GM12872 (cell line): ENCODE measurements at regions not wholly inside any gene's neighbourhood (a gene's known extent, or its start where the extent isn't known, plus 50 kb on each side); places are given as distances from the start of the nearest gene placed in this dataset.

ENCODE experiments used
- TF ChIP-seq, protein P1 (sequence below): IDR thresholded peaks from 3 replicates; pipeline ENCODE4 v1.5.1; 2011; ENCODE audit warnings: low read depth, mild to moderate bottlenecking, low read length, moderate library complexity; ENCODE audit not compliant: insufficient read depth

DNA sequence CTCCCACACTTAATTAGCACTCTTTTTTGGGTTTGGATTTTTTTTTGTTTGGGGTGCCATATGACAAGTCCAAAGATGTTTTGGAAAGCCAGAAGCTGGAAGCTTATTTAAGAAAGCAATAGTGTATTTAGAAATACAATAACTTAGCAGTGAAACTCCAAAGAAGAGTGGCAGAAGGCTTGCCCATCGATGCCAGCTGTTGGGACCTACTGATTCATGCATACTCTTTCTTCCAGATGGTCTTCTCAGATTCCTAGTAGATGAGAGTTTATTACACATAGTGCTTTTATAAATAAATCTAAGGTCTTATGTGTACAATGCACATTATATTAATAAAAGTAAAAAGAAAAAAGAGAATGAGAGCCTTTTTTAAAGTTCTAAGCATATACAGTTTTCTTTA, 374.6 kb downstream of the OSTF1 start:
- TF ChIP-seq, protein P1, sequence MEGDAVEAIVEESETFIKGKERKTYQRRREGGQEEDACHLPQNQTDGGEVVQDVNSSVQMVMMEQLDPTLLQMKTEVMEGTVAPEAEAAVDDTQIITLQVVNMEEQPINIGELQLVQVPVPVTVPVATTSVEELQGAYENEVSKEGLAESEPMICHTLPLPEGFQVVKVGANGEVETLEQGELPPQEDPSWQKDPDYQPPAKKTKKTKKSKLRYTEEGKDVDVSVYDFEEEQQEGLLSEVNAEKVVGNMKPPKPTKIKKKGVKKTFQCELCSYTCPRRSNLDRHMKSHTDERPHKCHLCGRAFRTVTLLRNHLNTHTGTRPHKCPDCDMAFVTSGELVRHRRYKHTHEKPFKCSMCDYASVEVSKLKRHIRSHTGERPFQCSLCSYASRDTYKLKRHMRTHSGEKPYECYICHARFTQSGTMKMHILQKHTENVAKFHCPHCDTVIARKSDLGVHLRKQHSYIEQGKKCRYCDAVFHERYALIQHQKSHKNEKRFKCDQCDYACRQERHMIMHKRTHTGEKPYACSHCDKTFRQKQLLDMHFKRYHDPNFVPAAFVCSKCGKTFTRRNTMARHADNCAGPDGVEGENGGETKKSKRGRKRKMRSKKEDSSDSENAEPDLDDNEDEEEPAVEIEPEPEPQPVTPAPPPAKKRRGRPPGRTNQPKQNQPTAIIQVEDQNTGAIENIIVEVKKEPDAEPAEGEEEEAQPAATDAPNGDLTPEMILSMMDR = no peak

DNA sequence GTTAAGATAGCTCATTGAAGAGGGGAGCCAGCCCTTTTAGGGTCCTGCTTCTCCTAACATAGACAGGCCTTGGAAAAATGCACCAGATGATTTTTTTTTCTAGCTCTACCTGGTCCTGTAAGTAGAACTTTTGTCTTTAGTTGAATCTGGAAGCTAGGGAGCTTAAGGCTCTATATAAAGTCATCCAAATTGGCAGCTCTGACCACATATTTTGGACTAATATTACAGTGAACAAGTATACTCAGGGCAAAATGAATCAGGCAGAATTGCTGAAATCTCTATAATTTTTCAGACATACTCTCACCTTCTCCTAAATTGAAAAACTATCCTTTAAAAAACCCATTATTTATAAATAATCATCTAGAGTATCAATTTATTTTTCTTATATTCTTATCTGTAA, 375.6 kb downstream of the OSTF1 start:
- TF ChIP-seq, protein P1 = no peak

DNA sequence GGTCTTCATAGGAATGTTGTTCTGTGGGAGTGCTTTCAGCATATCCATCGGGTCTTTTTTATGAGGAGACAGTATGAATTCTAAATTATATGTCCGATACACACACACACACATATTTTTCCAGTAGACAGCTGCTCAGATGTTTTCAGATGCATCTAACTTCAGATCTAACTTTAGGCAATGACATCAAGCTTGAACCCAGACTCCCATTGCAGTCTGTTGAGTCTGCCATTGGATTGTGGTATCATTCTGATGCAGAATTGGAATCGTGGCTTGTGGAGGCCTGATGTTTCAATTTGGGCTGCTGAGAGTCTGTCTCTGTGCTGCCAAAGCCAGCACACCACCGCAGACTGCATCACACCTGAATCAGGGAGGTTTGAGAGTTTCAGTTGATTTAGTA, 376.4 kb downstream of the OSTF1 start:
- TF ChIP-seq, protein P1 = no peak

GRCh38 chr9:75467142-75467541, 378.8 kb downstream of the OSTF1 start:
- TF ChIP-seq, protein P1 = no peak

GRCh38 chr9:75471549-75472114, 383.3 kb downstream of the OSTF1 start:
- TF ChIP-seq, protein P1 = no peak

DNA sequence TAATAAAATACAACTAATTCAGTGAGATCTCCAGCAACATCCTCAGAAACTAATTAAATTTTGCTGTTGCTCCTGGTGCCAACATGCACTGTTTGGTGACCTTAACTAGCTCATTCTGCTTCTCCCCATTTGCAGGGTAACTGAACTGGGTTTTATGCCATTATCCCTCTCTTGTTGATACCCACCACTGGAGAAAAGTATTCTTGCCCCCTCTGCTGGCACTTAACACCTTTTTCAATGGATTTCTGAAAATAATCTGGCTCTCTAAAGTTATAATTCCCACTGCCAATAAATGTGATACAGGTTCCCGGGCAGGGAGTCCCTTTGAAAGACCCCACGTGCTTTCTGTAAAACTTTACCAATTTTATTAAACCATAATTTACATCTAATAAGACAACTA, 394.3 kb downstream of the OSTF1 start:
- TF ChIP-seq, protein P1 = no peak

- TF ChIP-seq, protein P1 = no peak
Measured at GRCh38 chr9:75483636-75484035, 395.3 kb downstream of the OSTF1 start.
